NT2/D1 (cell line): ENCODE measurements at regions not wholly inside any gene's neighbourhood (a gene's known extent, or its start where the extent isn't known, plus 50 kb on each side); places are given as distances from the start of the nearest gene placed in this dataset.

Source experiments
- YY1 ChIP-seq: IDR thresholded peaks from 2 replicates; pipeline ENCODE4 v1.6.1; 2011; ENCODE audit not compliant: insufficient read length, insufficient read depth
- ZNF274 ChIP-seq: IDR thresholded peaks from 2 replicates; pipeline ENCODE4 v1.6.1; 2011; ENCODE audit warnings: mild to moderate bottlenecking, low read depth, low read length

- TF ChIP-seq ZNF274 (no peak), YY1 (no peak)
Observed at GRCh38 chr7:15016315-15016667, 113.7 kb upstream of the DGKB start.
